HEK293T (cell line): ENCODE measurements at regions not wholly inside any gene's neighbourhood (a gene's known extent, or its start where the extent isn't known, plus 50 kb on each side); places are given as distances from the start of the nearest gene placed in this dataset.

ENCODE experiments used
- ARNT ChIP-seq: fragments of 450-650 bp; IDR thresholded peaks from 2 replicates; pipeline ENCODE4 v1.6.1; 2017; ENCODE audit warnings: mild to moderate bottlenecking
- BHLHE40 ChIP-seq: fragments of 450-650 bp; IDR thresholded peaks from 2 replicates; pipeline ENCODE4 v1.6.1; 2016; ENCODE audit warnings: mild to moderate bottlenecking, moderate library complexity, borderline replicate concordance
- CTBP1 ChIP-seq: fragments of 450-650 bp; IDR thresholded peaks from 2 replicates; pipeline ENCODE4 v1.6.1; 2016; ENCODE audit warnings: borderline replicate concordance
- ELF4 ChIP-seq: fragments of 450-650 bp; IDR thresholded peaks from 2 replicates; pipeline ENCODE4 v1.6.1; 2017; ENCODE audit warnings: antibody characterized with exemption
- FOXK2 ChIP-seq: fragments of 450-650 bp; IDR thresholded peaks from 2 replicates; pipeline ENCODE4 v1.6.1; 2016; ENCODE audit warnings: mild to moderate bottlenecking
- FOXM1 ChIP-seq: fragments of 450-650 bp; IDR thresholded peaks from 2 replicates; pipeline ENCODE4 v1.6.1; 2017; ENCODE audit warnings: mild to moderate bottlenecking, borderline replicate concordance
- NFRKB ChIP-seq: fragments of 450-650 bp; IDR thresholded peaks from 2 replicates; pipeline ENCODE4 v1.6.1; 2016; ENCODE audit warnings: mild to moderate bottlenecking, moderate library complexity
- PKNOX1 ChIP-seq: fragments of 450-650 bp; IDR thresholded peaks from 2 replicates; pipeline ENCODE4 v1.6.1; 2016
- SP1 ChIP-seq: fragments of 450-650 bp; IDR thresholded peaks from 2 replicates; pipeline ENCODE4 v1.6.1; 2017
- TARDBP ChIP-seq: fragments of 450-650 bp; IDR thresholded peaks from 2 replicates; pipeline ENCODE4 v1.6.1; 2016
- ZNF384 ChIP-seq: fragments of 450-650 bp; IDR thresholded peaks from 2 replicates; pipeline ENCODE4 v1.6.1; 2016

- TF ChIP-seq FOXK2 (no peak), BHLHE40 (no peak), NFRKB (no peak), ELF4 (no peak), CTBP1 (no peak), FOXM1 (no peak), SP1 (no peak), ZNF384 (no peak), ARNT (no peak), PKNOX1 (no peak), TARDBP (no peak)
These were observed 444.4 kb downstream of the GATA3 start for GRCh38 chr10:8498881-8499280.
